GM06990 (cell line): ENCODE measurements at regions not wholly inside any gene's neighbourhood (a gene's known extent, or its start where the extent isn't known, plus 50 kb on each side); places are given as distances from the start of the nearest gene placed in this dataset.
"Not testable (repeated sequence)": the region's sequence is repeated elsewhere in the genome, so short reads cannot be mapped to it uniquely, and the experiment has no call there.

Experiments used
- DNase-seq: peaks from one replicate; pipeline ENCODE4 v3.0.0-alpha.2; 2011; ENCODE audit not compliant: insufficient read length; ENCODE audit errors: extremely low read depth
- H3K27me3 ChIP-seq: replicated peaks from 2 replicates; pipeline ENCODE4 v1.6.0; 2011; ENCODE audit warnings: low read length; ENCODE audit not compliant: control insufficient read depth, insufficient read depth
- H3K36me3 ChIP-seq: 2 replicates; pipeline ENCODE4 v1.5.1; 2011; ENCODE audit warnings: low read length; ENCODE audit not compliant: control insufficient read depth, insufficient read depth
- H3K4me3 ChIP-seq: replicated peaks from 2 replicates; pipeline ENCODE4 v1.5.1; 2011; ENCODE audit warnings: low read depth, mild to moderate bottlenecking, control low read depth, low read length

DNA sequence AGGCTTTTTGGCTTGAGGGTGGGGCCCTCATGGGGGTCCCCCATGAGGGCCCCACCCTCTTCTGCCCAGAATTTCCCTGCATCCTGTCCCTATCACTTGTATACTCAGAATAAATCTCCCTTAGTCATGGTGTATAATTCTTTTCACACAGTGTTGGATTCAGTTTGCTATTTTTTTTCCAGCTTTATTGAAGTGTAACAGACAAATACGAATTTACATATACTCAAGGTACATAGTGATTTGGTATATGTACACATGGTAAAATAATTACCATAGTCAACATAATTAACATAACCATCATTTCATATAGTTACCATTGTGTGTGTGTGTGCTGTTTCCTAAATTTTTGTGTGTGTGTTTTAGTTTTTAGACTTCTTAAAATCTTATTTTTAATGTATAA, 289.4 kb downstream of the CNTNAP3B start:
- not testable (repeated sequence) for H3K4me3 ChIP-seq, DNase-seq, H3K27me3 ChIP-seq, H3K36me3 ChIP-seq

DNA sequence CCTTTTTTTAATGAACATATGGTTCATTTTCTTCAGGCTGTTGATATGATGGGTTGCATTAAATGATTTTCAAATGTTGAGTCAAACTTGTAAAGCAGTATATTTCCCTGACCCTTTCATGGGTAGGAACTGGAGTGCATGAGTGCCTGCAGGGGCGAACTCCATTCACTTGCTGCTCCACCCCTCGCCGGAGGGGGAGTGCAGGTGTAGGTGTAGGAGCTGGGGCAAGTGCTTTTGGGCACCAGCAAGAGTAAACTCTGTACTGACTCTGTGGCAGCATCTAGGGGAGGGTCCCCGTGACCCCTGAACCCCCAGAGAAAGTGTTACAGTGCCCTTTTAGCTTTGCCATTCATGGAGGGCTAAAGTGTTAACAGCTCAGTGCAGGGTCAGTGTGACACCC, 290.3 kb downstream of the CNTNAP3B start:
- not testable (repeated sequence) for DNase-seq, H3K27me3 ChIP-seq, H3K4me3 ChIP-seq

DNA sequence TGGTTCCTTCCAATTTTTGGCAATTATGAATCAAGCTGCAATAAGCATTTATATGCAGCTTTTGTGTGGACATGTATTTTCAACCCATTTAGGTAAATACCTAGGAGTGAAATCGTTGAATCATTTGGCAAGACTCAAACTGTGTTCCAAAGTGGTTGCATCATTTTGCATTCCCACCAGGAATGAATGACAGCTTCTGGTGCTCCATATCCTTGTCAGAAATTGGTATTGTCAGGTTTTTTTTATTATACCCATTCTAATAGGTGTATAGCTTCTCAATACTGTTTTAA, 290.7 kb downstream of the CNTNAP3B start:
- H3K36me3 ChIP-seq, H3K27me3 ChIP-seq, DNase-seq, H3K4me3 ChIP-seq: not testable (repeated sequence)

More for the DNA sequence above, 290.3 kb downstream of the CNTNAP3B start:
- not testable (repeated sequence) for H3K36me3 ChIP-seq

DNA sequence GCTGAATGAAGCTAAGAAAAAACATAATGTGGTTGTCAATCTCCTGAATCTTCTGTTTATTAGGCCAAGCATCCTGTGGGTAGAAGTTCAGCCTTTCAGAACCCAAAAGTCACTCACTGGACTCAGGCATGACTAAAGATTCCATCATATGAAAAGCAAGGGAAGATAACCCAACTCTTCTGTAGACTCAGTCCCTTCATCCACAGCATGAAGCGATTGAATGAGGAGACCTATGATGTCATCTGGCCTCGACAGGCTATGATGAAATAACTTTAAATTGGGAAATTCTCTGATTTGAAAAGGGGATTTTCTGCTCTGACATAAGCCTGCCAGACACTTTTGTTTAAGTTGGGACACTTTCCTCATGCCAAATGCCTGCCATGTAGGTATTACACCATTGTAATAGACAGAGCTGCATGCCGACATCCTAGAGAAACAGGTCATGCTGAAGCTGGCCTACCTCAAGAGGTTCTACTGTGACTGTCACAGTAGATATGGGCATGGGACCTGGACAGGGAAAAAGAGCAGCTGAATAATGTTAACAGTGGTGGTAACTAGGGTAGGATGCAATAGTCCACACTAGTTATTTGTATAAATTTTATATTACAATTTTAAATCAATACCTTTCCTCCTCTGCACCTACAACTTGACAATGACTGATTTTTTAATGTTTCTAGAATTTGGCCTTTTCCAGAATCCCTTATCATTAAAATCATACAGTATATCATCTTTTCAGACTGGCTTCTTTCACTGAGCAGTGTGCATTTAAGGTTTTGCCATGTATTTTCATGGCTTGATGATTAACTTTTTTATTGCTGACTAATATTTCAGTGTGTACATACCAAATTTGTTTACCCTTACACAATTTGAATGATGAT, 291.3 kb downstream of the CNTNAP3B start:
- H3K36me3 ChIP-seq, H3K4me3 ChIP-seq, H3K27me3 ChIP-seq, DNase-seq: not testable (repeated sequence)

- H3K36me3 ChIP-seq, H3K4me3 ChIP-seq, DNase-seq, H3K27me3 ChIP-seq: not testable (repeated sequence)
Observed at GRCh38 chr9:41833108-41833507, 296.1 kb downstream of the CNTNAP3B start.

GRCh38 chr9:41824723-41825122, 304.5 kb downstream of the CNTNAP3B start:
- H3K4me3 ChIP-seq, H3K36me3 ChIP-seq, H3K27me3 ChIP-seq, DNase-seq: not testable (repeated sequence)

DNA sequence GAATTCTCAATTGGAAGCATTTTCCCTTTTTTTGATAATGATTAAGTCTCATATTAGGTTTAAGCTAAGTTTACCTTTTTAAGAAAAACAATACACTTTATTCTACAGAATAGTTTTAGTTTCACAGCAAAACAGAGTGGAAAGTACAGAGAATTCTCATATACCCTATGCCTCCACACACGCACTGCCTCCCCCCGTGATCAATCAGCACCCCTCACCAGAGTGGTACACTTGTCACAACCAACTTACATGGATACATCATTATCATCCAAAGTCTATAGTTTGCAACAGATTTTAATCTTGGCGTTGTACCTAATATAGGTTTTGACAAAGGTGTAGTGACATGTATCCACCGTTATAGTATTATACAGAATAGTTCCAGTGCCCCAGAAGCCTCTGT, 326.5 kb downstream of the CNTNAP3B start:
- not testable (repeated sequence) for H3K27me3 ChIP-seq, H3K4me3 ChIP-seq, DNase-seq, H3K36me3 ChIP-seq

DNA sequence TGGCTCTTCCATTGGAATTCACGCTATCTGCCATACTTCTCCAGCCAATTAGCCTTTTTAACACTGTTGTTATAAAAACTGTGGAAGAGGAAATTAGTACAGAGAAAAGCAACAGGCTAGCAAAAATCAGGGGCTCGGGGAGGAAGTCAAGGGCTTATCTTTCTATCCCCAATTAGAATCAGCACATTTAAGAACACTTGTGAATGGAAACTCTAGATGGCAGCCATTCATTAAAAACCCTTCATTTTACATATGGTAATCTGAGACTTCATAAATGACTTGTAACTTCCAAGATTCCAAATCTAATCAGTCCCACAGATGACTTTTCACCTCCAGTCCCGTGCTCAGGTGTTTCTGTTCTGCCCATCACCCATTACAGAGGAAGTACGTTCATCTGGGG, 330.5 kb downstream of the CNTNAP3B start:
- not testable (repeated sequence) for H3K27me3 ChIP-seq, H3K4me3 ChIP-seq, DNase-seq, H3K36me3 ChIP-seq

DNA sequence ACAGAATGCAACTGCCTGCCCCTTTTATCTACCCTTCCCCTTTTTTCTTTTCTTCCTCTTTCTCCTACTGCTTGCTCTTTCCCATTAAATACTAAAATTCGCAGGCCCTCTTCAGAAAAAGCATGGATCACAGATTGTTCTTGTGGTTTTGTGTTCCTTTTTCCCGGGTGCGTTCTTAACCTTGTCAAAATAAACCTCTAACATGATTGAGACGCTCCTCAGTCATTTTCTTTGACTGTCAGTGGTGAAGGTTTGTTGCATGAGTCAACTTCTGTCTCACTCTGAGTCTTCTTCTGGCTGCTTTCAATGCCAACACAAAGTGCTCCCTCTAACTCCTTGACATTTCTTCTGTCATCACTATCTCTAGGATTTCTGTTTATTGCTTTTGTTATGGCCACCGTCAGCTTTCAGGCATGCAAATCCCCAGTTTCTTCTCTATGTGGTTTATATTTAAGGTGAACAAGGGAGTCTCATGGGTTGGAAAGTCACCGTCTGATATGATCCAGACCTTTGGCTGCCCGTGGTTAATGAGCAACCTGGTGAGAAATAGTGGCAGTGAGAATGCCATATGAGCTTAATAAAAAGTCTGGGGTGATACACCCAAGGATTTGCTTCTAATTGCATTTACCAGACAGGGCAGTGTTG, 338.4 kb downstream of the CNTNAP3B start:
- H3K36me3 ChIP-seq, DNase-seq, H3K4me3 ChIP-seq, H3K27me3 ChIP-seq: not testable (repeated sequence)

GRCh38 chr9:41790007-41790406, 339.2 kb downstream of the CNTNAP3B start:
- not testable (repeated sequence) for DNase-seq, H3K27me3 ChIP-seq, H3K36me3 ChIP-seq, H3K4me3 ChIP-seq

- H3K4me3 ChIP-seq, H3K27me3 ChIP-seq, DNase-seq, H3K36me3 ChIP-seq: not testable (repeated sequence)
Observed at GRCh38 chr9:41789387-41789786, 339.8 kb downstream of the CNTNAP3B start.

DNA sequence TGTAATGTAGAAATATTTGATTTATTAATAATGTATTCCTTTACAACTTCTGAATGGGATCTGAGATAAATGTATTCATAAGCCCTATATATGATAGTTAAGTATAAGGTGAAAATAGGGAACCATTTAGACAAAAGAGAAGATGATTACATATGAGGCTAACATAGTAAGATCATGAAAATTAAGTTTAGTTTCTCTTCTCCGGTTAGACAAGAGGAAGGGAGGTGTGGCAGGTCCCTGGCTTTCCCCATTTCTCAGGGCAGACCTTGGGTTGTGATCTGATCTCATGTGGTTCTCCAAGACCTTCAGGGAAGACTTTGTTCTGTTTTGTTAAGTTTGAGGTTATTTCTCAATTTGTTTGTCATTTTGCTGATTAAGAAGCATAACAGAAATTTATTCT, 341.3 kb downstream of the CNTNAP3B start:
- not testable (repeated sequence) for DNase-seq

GRCh38 chr9:41787270-41787669, 342.0 kb downstream of the CNTNAP3B start:
- H3K36me3 ChIP-seq, H3K27me3 ChIP-seq, DNase-seq, H3K4me3 ChIP-seq: not testable (repeated sequence)

More for the DNA sequence above, 341.3 kb downstream of the CNTNAP3B start:
- H3K36me3 ChIP-seq, H3K27me3 ChIP-seq, H3K4me3 ChIP-seq: not testable (repeated sequence)

DNA sequence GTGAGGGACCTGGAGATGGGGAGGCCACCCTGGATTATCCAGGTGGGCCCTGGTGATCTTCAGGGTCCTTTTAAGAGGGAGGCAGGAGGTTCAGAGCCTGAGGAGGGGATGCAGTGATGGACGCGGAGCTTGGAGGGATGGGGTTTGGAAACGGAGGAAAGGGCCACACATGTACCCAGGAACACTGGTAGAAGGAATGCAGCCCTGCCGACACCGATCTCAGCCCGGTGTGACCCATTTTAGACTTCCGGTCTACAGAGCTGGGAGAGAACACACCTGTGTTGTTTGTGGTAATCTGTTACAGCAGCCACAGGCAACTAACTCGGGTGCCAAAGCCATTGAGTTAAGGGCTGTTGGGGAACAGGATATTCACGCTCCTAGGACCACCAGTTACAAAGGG, 345.2 kb downstream of the CNTNAP3B start:
- H3K27me3 ChIP-seq, H3K36me3 ChIP-seq, DNase-seq, H3K4me3 ChIP-seq: not testable (repeated sequence)
